ENCODE measurements at regions not wholly inside any gene's neighbourhood (a gene's known extent, or its start where the extent isn't known, plus 50 kb on each side); places are given as distances from the start of the nearest gene placed in this dataset.

DNA sequence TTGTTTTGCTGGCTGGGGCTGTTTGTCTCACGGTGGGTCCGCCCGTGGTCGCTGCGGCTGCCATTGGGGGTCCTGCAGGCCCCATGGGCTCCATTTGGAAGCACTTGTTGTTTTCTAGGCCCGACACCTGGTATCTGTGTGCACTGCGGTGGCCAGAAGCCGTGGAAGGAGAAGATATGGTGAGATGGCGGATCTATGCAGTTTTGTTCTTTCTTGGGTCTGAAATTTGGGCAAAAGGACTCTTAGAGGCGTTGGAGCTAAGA is 109.5 kb upstream of the SHH start:
- no peak for DNase-seq (ENCODE audit: low spot score)
- TF ChIP-seq, protein P1, sequence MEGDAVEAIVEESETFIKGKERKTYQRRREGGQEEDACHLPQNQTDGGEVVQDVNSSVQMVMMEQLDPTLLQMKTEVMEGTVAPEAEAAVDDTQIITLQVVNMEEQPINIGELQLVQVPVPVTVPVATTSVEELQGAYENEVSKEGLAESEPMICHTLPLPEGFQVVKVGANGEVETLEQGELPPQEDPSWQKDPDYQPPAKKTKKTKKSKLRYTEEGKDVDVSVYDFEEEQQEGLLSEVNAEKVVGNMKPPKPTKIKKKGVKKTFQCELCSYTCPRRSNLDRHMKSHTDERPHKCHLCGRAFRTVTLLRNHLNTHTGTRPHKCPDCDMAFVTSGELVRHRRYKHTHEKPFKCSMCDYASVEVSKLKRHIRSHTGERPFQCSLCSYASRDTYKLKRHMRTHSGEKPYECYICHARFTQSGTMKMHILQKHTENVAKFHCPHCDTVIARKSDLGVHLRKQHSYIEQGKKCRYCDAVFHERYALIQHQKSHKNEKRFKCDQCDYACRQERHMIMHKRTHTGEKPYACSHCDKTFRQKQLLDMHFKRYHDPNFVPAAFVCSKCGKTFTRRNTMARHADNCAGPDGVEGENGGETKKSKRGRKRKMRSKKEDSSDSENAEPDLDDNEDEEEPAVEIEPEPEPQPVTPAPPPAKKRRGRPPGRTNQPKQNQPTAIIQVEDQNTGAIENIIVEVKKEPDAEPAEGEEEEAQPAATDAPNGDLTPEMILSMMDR (IDR thresholded peaks at IDR 0.05), result no peak

DNA sequence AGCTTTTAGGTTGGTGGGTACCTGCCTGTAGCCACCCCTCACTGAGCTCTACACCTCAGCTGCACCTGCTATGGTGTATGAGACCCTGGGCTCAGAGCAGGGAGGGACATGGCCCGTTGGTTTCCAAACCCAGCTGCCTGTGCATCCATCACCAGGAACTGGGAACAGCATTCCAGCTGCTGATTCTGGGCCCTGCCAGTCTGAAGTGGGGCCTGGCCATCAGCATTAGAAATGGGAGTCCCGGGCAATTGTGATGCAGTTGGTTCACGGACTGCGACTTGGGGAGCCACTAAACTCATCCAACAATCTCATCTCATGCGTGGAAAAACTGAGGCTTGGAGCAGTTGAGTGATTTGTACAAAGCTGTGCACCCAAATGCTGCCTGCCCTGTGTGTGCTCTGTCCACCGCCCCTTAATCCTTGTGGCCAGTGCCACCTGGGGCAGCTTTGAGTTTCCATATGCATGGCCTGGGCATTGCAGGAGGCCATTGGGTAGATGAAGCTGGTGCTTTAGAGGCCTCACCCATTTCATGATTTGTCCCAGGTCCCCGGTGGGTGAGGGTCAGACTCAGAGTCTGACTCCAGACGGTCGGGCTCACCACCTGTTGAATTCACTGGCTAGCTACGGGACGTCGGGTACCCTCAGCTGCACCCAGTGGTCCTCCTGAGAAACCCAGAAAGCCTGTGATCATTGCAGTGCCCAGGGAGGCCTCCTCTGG is 109.0 kb upstream of the SHH start:
- no peak for DNase-seq (ENCODE audit: low spot score)
- Histone ChIP-seq H3K27ac (no peak overlapping the region), H3K4me3 (no peak overlapping the region)
- TF ChIP-seq, protein P1 (IDR thresholded peaks at IDR 0.05), result no peak

More for the DNA sequence above, 109.5 kb upstream of the SHH start:
- no peak overlapping the region for H3K4me3 ChIP-seq
- H3K27ac ChIP-seq, result no peak overlapping the region

DNA sequence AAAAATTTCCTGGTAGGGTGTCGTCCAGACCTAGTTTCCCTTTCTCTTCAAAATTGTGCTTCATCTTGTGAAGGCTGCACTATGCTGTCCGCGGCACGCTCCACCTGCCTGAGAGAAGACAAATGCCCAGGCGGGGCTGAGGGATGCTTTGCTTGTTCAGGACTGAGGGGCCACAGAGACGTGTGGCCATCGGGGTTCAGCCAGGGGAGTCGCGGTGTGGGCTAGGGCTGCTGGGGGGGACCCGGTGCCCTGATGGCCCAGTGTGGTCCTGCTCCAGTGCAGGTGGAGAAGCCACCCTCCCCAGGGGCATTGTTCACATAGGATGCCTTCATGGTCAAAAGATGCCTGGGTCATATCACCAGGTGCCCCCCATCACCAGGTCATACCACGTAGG is 107.8 kb upstream of the SHH start:
- no peak overlapping the region for H3K4me3 ChIP-seq
- DNase-seq (ENCODE audit: low spot score), result no peak
- TF ChIP-seq, protein P1 (IDR thresholded peaks at IDR 0.05), result no peak

DNA sequence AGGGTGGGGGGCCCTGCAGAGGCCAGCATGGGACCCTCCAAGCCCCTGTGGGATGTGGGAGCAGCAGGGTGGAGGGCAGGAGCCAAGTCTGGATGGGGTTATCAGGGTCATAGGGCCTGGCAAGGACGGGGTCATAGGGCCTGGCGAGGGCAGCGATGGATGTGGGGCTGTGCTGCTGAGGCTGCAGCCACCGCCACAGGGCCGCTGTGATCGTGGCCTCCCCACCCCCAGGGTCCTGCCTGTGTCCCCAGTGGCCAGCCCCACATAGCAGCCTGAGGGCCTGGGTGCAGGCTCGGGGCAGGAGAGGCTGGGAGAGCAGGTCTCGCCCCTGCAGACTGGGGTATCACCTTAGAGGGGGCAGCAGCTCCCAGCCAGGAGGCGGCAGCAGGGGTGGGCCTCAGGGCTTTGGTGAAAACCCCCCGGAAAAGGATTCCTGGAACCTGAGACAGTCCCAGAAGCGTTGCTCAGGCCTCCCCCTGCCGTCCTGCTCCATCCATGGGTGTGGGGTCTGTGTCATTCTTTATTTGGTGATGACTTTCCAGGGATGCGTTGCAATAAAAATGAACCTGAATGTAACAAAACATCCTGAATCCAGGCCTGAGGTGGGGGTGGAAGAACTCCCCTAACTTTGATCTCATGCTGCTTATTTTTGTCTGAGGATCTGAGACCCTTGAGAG is 107.3 kb upstream of the SHH start:
- no peak overlapping the region for H3K27ac ChIP-seq

More for the DNA sequence above, 107.8 kb upstream of the SHH start:
- H3K27ac ChIP-seq, result no peak overlapping the region

DNA sequence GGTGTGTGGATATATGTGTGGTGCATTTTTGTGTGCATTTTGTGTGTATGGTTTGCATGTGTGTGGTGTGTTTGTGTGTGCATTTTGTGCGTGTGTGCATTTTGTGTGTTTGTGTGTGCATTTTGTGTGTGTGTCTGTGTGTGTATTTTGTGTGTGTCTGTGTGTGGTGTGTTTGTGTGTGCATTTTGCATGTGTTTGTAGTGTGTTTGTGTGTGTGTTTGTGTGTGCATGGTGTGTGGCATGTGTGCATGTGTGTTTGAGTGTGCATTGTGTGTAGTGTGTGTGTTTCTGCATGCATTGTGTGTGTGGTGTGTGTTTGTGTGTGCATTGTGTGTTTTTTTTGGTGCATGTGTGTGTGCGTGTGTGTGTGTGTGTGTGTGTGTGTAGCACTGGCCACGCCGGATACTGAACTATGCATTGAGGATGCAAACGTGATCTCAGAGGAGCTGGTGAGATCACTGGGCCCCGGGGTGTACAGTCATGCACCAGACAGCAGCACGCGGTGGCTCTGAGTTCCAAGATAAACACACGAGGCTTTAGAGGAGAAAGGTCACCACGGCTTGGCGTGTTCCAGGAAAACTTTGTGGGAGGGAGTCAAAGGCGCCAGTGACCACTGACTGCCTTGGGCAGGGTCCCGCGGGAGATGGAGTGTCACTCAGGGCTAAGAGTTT is 106.6 kb upstream of the SHH start:
- Histone ChIP-seq H3K27ac (no peak overlapping the region), H3K4me3 (no peak overlapping the region)
- TF ChIP-seq, protein P1 (IDR thresholded peaks at IDR 0.05), result no peak
- no peak for DNase-seq (ENCODE audit: low spot score)

More for the DNA sequence above, 107.3 kb upstream of the SHH start:
- no peak overlapping the region for H3K4me3 ChIP-seq
- no peak for DNase-seq (ENCODE audit: low spot score)
- TF ChIP-seq, protein P1 (IDR thresholded peaks at IDR 0.05), result no peak

DNA sequence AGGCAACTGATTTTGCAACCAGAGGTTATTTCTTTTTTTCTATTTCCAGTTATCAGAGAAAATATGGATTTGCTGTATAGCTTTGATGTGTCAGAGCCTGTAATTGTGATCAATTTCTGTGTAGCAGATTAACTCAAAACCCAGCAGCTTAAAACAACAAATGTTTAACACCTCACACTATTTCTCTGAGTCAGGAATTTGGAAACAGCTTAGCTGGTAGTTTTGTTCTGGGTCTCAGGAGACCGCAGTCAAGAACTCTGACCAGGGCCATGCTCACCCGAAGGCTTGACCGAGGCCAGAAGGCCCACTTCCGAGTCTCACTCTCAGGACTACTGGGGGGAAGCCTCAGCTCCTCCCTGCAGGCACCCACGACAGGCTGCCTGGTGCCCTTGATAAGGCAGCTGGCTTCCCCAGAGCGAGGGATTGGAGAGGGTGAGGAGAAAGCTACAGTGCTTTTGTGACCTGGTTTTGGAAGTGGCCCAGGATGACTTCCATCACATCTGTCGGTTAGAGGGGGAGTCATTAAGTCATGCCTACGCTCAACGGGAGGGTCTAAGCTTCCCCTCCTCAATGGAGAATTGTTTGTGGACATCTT is 105.7 kb upstream of the SHH start:
- Histone ChIP-seq H3K27ac (no peak overlapping the region), H3K4me3 (no peak overlapping the region)
- TF ChIP-seq, protein P1 (IDR thresholded peaks at IDR 0.05), result no peak
- DNase-seq (ENCODE audit: low spot score), result no peak

Data from coronary artery (tissue), 2 donors.